Myocyte (in vitro differentiated cells): ENCODE measurements at regions not wholly inside any gene's neighbourhood (a gene's known extent, or its start where the extent isn't known, plus 50 kb on each side); places are given as distances from the start of the nearest gene placed in this dataset.
A peak's percentile ranks its signal among the peaks of the same experiment; 100 is the strongest.

Source experiments
- DNase-seq: peaks from one replicate; pipeline ENCODE4 v3.0.0-alpha.2; 2012; ENCODE audit warnings: low read depth

DNA sequence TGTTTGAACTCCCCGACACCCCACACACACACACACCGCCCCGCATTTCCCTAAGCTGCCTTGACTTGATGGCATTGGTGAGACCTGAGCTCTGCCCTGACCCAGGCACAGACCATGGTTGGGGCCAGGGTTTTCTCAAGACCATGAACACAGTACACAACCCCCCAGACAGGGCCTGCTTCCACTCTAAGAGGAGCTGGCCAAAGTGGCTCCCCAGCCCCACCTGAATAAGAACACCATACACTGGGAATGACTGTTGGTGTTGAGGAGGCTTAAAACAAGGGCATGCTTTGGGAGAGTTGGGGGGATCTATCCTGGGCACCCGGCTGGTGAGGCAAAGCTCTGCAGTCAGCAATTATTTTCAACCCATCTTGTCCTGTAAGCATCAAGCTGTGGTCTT lies 77.6 kb upstream of the SYT6 start:
- DNase-seq = no peak

DNA sequence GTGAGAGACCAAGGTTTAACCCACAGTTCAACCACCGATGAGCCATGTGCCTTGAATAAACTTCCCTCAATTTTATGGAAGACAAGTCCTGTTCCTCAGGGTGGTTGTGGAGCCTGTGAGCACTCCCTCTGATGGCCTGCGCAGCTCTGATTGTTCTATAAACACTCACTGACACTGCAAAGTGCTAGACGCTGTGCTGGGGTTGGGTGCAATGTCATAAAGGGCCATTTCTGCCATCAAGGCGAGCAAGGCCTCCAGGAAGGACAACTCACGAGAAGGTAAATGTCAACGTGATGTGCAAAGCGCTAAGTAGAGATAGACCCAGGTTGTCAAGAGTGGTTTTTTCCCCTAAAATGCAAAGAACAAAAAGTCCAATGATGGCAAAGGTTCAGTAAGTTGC lies 75.7 kb upstream of the SYT6 start:
- no peak for DNase-seq

DNA sequence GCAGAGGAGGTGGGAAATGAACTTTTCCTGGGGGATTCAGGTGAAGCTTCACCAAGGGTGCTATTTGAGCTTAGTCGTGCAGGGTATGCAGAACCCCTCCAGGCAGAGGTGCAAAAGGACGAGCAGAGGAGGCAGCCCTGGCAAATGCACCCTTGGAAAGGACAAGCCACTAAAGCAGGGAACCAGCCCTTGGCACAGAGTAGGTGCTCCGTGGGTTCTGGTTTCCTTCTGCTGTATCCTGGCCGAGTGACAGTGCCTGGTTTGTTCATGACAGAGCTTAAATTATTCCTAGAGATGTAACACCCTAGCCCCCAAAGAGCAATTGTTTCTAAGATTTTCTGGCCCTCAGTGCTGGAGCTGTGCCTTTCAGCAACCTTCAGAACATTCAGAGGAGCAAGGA lies 73.4 kb upstream of the SYT6 start:
- DNase-seq = no peak

DNA sequence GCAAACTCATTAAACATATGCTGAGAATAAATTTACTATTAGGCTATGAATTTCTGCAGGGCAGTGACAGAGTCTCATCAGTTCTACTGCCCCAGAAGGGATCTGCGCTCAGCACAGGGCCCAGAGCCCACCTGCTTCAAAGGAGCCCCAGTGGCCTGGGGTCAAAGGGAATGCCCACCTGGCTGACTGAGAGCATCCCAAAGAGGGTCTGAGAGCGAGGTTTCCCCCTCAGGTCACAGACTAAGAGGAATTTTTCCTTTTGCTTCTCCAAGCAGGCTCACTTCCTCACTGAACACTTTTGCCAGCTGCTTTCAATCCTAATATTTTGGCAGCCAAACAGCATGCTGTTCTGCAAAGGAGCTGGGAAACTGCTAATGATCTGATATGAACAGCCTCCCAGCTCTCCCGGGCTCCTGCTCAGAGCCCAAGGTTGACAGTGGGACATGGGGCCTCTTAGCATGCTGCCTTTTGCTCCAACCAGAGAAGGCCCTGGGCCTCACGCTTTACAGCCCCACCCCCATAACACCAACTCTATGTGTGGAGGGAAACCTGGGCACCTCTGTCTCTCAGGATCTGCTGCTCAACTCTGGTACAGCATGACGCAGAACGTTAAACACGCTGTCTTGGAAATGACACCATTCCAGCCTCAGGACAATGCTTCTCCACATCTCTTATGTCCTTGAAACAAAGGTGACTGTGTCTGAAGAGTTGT lies 70.7 kb upstream of the SYT6 start:
- no peak for DNase-seq

DNA sequence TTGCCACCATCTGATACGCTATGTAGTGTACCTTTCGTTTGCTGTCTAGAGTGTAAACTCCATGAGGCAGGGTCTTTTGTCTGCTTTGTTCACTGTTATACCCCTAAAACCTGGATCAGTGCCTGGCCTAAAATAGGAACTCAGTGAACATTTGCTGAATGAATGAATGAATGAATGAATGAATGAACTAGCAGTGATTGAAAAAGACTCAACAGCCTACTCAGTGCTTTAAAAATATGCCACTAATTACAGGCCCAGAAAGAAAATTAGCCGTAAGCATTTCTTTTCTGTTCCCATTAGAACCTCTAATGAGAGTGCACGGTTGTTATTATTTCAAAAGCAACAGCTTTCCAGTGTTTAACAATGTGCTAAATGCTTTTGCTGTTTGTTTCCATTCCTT lies 69.3 kb upstream of the SYT6 start:
- no peak for DNase-seq

DNA sequence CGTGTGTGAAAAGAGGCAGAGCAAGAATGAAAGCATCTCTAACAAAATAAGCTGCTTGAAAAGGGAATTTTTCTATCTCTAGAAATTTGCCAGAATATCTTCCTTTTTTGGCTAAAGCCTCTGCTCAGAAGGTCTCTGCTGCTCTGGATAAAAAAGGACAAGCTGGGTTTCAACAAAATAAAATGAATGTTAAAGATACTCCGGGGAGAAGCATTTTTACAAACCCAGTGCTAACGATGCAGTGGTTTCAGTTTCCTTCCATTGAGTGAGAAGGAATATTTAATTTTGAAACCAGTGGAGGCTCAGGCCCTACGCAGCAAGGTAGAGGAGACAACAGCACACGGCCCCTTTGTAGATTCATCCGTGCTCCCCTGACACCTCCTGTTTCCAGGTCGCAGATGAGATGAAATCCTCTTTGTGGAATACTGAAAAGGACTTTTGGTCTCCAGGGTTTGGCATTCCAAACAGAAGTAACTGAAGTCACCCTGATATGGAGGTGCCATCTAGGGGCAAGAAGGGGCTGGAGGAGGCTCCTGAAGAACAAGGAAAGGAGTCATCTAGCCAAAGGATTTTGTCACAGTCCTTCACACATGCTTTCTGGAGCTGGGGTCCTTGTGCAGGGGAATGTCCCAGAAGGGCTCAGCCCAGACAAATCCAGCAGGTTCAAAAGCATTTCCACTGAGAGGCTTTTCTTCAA lies 65.7 kb upstream of the SYT6 start:
- peak; percentile 60 for DNase-seq

DNA sequence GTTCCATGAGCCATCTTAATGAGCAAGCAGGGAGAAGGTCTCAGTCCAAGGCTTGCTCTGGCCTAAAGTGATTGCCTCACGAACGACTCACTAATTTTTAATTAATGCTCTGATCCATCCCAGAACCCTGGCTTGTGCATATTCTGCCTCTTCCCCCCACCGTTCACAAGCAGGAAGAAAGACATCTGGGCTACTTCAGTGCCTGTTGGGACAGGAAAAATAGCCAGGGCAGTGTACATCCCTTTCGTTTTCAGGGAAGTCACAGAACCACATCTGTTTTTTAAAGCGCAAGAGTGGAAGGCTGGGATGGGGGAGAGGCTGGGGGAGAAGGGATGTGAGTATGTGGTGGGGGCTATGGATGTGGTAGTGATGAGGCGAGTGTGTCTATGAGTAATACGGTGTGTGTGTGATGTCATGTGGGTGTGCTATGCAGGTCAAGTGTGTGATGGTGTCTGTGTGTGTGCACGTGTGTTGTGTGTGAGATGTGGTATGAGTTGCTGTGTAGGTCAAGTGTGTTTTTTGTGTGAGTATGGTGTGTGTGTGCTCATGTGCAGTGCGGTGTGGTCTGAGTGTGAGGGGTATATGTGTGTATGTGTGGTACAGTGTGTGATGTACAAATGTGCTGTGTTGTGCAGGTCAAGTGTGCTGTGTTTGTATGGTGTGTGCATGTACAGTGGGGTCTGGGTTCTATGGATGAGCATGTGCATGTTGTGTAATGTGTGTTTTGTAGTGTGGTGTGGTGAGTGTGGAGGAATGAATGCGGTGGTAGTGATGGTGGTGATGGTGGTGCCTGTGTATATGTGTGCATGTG lies 64.9 kb upstream of the SYT6 start:
- DNase-seq = no peak

DNA sequence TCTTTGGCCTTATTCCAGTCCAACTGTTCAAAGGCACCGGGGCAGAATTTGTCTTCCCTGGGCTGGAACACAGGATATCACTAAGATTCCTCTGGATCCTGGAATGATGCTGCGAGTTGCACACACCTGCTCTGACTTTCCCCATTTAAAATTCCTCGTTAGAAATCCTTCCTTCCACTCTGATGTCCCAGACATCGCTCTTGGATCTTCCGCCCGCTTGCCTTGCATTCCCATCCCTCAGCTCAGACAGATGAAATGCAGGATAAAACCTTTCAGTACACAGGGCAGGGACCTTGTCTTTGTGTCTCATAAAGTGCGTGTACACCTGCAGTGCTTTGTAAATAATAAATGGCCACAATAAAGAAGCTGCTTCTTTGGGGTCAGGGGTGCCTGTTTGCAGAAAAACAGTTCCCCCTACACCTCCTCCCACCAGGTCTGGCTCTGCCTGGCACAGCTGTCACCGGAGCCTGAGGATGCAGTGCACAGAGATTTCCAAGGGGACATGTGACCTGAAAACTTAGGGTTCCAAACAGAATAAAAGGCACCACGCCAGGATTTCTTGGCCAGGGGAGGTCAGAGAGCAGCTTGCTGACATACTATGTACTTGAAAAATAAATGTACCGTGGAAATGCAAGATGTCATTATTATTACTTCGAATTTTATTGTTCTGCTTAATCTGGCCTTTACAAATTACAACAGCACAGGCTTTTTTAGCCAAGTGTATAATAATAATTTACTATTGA lies 62.9 kb upstream of the SYT6 start:
- DNase-seq = no peak

DNA sequence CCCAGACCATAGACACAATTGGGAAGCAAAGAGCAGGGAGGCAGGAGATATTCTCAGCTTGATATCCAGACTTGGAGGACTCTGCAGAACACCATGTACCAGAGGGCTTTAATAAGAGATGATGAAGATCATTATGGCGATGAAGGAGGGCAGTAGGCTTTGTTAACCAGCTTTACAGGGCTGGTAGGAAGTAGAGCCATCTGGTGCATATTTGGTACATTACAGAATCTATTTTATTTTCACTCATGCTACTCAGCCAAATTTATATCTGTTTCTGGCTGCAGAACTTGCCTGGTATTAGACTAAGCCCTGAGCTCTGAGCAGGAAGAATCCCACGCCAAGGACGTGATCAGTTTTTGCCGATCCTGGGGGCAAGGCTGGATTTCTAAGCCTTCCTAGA lies 61.8 kb upstream of the SYT6 start:
- DNase-seq = no peak

DNA sequence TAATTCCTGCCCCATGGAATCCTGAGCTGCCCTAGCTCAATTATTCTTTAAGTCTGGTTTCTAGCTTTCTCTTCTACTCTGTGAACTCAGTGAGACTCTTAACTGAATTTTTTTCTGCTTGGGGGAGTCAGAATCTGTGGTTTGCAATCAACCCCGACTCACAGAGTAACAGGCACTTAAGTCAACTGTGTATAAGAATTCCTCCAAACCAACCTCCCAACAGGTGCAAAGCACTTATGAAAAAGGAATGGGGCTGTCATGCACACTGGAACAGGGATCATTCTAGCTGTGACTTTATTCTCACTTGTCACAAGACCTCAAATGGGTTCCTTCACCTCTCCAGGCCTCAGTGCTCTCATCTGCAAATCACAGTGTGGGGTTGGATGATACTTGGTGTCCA lies 60.3 kb upstream of the SYT6 start:
- peak; percentile 85 for DNase-seq

DNA sequence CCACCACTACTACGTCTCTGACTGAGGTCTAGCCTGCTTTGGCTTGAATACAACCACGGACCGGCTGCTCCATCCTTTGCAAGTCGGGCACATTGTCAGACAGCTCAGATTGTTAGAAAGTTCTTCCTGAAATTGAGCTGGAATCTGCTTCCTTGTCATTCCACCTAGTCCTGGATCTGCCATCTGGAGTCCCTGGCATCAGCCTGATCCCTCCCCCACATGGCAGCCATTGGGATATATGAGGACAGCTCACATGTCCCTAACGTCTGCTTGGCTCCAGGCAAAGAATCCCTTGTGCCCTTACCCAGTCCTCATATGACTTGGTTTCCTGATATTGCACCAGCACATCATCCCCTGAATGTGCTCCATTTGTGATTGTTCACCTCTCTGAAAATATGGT lies 56.3 kb upstream of the SYT6 start:
- no peak for DNase-seq

DNA sequence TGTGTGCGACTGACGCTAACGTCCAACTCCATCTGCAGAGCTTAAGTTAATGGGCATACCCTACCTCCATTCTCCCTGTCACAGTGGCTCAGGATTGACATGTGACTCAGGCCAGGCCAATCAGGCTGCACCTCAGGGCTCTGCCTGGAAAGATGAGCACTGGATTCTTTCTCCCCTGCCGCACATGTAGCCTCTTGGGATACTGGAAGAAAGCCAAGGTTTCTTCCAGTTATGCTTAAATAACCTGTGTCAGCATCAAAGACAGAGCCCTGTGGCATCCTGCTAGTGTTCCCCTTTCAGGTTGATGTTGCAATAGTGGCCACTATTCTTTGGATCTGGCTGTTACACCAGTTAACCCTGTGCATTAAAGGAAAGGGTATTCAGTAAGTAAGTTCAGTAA lies 55.0 kb upstream of the SYT6 start:
- DNase-seq = peak; percentile 24

DNA sequence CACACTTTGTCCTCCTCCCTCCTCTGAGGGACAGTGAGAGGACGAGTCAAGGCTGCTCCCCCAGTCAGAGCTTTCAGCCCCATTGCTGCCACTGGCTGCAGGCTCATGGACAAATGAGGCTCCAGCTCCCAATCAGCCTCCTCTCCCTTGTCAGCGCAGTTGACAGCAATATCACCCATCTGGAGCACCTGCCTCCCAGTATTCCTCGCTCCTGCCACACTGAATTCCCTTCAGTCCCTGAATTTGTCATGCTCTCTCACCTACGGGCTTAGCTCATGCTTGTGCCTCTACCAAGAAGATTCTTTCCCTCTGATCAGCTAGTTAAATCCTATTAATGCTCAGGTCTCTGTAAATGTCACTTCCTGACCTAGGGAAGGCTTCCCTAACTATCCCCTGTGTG lies 54.4 kb upstream of the SYT6 start:
- DNase-seq = no peak

DNA sequence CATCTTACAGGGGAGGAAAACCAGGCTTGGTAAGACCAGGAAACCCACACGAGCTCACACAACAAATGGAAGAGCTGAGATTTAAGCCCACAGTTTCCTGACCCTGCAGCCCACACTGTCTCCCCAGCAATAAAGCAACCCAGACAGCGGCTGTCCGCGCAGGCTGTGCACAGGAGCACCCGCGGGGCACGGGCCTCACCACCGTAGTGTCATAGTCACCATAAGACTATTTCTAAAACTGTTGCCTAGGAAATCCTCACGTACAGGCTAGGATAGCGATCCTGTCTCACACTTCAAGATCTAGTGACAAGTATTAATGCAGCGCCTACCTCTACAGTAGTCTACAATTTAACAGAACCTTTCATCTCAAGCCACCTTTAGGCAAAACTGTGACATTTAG lies 54.0 kb upstream of the SYT6 start:
- DNase-seq = no peak

DNA sequence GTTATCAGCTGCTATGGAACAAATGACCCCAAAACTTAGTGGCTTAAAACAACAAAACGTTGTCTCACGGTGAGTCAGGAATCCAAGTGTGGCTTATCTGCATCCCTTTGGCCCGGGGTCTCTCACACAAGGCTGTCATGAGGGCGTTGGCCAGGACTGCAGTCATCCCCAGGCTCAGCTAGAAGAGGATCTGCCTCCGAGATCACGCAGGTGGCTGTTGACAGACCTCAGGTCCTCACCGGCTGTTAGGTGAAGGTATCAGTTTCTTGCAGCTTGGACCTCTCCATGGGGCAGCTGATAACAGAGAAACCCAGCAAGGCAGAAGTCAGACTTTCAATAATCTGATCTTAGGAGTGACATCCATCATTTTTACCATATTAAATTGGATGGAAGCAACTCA lies 52.7 kb upstream of the SYT6 start:
- DNase-seq = no peak

DNA sequence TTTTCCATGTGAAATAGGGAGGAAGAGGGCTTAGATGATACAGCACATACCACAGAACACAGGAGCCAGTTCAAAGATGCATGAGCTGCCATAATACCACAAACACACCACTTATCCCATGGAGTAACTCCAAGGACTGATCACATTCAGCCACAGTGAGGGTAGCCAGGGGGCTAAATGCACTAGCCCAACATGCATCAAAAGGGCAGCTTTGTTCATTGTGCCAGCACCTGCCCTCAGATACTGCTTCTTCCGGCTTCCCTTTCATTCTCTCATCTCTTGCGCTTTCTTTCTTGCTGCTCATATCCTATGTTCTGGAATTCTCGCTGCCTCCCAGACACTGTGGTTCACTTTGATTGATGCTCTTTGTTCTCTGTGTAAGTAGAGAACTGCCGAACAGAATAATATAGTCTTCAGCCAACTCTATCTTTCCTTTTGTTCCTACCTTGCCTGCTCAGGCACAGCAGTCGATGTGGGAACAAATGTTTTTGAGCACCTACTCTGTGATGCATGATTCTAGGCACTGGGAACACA lies 50.0 kb upstream of the SYT6 start:
- DNase-seq = no peak
